ENCODE measurements at regions not wholly inside any gene's neighbourhood (a gene's known extent, or its start where the extent isn't known, plus 50 kb on each side); places are given as distances from the start of the nearest gene placed in this dataset.
A peak's percentile ranks its signal among the peaks of the same experiment; 100 is the strongest.

DNA sequence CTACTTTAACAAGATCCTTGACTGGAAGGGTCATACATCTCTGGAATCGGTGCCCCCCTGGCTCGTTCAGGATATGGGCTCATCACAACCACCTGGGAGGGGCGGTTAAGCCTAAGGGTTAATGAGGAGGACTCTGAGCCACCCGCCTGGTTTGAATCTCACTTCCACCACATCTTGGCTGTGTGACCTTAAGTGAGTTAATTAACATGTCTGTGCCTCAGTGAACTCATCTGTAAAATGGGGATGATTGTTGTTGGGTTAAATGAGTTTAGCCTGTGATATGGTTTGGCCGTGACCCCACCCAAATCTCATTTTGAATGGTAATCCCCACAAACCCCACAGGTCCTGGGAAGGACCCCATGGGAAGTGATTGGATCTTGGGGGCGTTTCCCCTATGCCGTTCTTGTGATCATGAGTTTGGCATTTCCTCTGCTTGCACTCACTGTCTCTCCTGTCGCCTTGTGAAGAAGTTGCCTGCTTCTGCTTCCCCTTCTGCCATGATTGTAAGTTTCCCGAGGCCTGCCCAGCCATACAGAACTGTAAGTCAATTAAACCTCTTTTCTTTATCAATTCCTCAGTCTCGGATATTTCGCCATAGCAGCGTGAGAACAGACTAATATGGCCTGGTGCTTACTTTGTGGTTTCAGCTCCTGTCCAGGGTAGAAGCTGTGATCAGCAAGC lies 214.0 kb upstream of the CIBAR2 start:
- Histone ChIP-seq H2BK120ac (ENCODE audit: low read depth, low read length) (no peak overlapping the region), H4K5ac (ENCODE audit: low read depth, low read length) (no peak overlapping the region), H2AFZ (replicated peaks; ENCODE audit: low read length, poor library complexity) (no peak overlapping the region), H3K9ac (ENCODE audit: low read depth, low read length) (no peak overlapping the region), H2AK5ac (ENCODE audit: low read depth, low read length) (peak overlapping the region; percentile 12; the same call in 1 of the 2 replicates), H3K18ac (ENCODE audit: low read depth, low read length) (no peak overlapping the region), H3K27ac (ENCODE audit: insufficient read depth, low read length) (no peak overlapping the region), H3K4me2 (ENCODE audit: low read depth, low read length) (no peak overlapping the region), H2AK9ac (replicated peaks; ENCODE audit: low read depth, low read length, poor library complexity) (peak overlapping the region; percentile 52), H3K56ac (ENCODE audit: extremely low read depth, insufficient read depth, low read length) (no peak overlapping the region), H3K27me3 (ENCODE audit: control insufficient read depth, insufficient read depth, low read length) (no peaks in the 10 kb centered on the region), H3K4me3 (ENCODE audit: insufficient read depth, low read depth, low read length) (no peak overlapping the region), H4K8ac (ENCODE audit: low read depth in 2 of 2, low read length in 2 of 2) (no peak overlapping the region), H4K91ac (ENCODE audit: insufficient read depth, low read depth, low read length) (no peak overlapping the region), H3K9me1 (ENCODE audit: insufficient read depth, low read length) (no peaks in the 10 kb centered on the region; the same call in 1 of the 2 replicates), H3K36me3 (ENCODE audit: control insufficient read depth, insufficient read depth, low read length) (no peaks in the 10 kb centered on the region), H2BK15ac (ENCODE audit: low read depth, low read length) (no peak overlapping the region), H2BK20ac (ENCODE audit: low read depth, low read length) (no peak overlapping the region), H3K9me3 (ENCODE audit: control insufficient read depth, insufficient read depth, low read length) (no peaks in the 10 kb centered on the region; the same call in 1 of the 2 replicates), H3K79me1 (ENCODE audit: low read depth in 1 of 2, low read length in 2 of 2) (peaks cover 26 to 64% of the 10 kb centered on the region in 2 experiments), H3K23ac (ENCODE audit: low read depth, low read length) (0 out of 2 replicates have a peak overlapping the region, but pooled peaks have one; percentile 5), H4K20me1 (ENCODE audit: insufficient read depth, low read length) (peaks cover 87% of the 10 kb centered on the region), H2BK5ac (ENCODE audit: low read depth, low read length, poor library complexity, severe bottlenecking) (no peak overlapping the region), H3K14ac (replicated peaks; ENCODE audit: low read depth, low read length) (no peak overlapping the region), H3K4ac (ENCODE audit: low read depth, low read length) (no peak overlapping the region), H3K4me1 (ENCODE audit: control insufficient read depth, insufficient read depth, low read length) (peaks cover 20% of the 10 kb centered on the region; the same call in 1 of the 2 replicates)
- intact Hi-C loops (cut with micrococcal nuclease), result no loop called here
- WGBS, 2 experiments (ENCODE audit: extremely low coverage in 2 of 2, insufficient read length in 1 of 2), result 100% methylated on average over 2 of the region's 12 CpGs; no CpG with 5 or more reads in 1 of the 2 experiments
- peak; percentile 38 for DNase-seq
- ATAC-seq (ENCODE audit: low read depth), result no peak
- in situ Hi-C loops (cut with MboI; ENCODE audit: low sequenced_read_pairs), result no loop called here
- POLR2A ChIA-PET (ENCODE audit: unreplicated experiment), result no interaction called here
- TF ChIP-seq RAD21 (IDR thresholded peaks at IDR 0.05; ENCODE audit: low read length) (no peak), CEBPB (IDR thresholded peaks at IDR 0.05; ENCODE audit: low read depth, low read length) (peak; percentile 39)
- dilution Hi-C loops (cut with HindIII; ENCODE audit: low sequenced_read_pairs, unreplicated experiment), result no loop called here
- CTCF ChIA-PET, result no interaction called here
- no TSS peak for BruUV-seq (replicated peaks)

Data from IMR-90 (cell line).